Osteoblast (primary cell): ENCODE measurements at regions not wholly inside any gene's neighbourhood (a gene's known extent, or its start where the extent isn't known, plus 50 kb on each side); places are given as distances from the start of the nearest gene placed in this dataset.

ENCODE experiments used
- DNase-seq: peaks from one replicate; pipeline ENCODE4 v3.0.0; 2011; ENCODE audit warnings: low spot score, mixed read lengths; ENCODE audit not compliant: insufficient read length; ENCODE audit errors: missing footprints
- H2AFZ ChIP-seq: 2 replicates; pipeline ENCODE4 v1.6.0; 2011; ENCODE audit warnings: mild to moderate bottlenecking, low read length
- H3K27ac ChIP-seq: 2 replicates; pipeline ENCODE4 v1.5.1; 2011; ENCODE audit warnings: mild to moderate bottlenecking, low read depth, low read length, moderate library complexity
- H3K27me3 ChIP-seq: 2 replicates; pipeline ENCODE4 v1.6.0; 2012; ENCODE audit warnings: mild to moderate bottlenecking, control low read depth, inconsistent platforms, low read length, moderate library complexity; ENCODE audit not compliant: insufficient read depth
- H3K36me3 ChIP-seq: 2 replicates; pipeline ENCODE4 v1.5.1; 2011; ENCODE audit warnings: mild to moderate bottlenecking, low read length, control low read depth, moderate library complexity; ENCODE audit not compliant: insufficient read depth
- H3K4me1 ChIP-seq: 2 replicates; pipeline ENCODE4 v1.5.1; 2011; ENCODE audit warnings: mild to moderate bottlenecking, low read length, control low read depth, moderate library complexity; ENCODE audit not compliant: insufficient read depth
- H3K4me2 ChIP-seq: 2 replicates; pipeline ENCODE4 v1.6.0; 2011; ENCODE audit warnings: mild to moderate bottlenecking, low read length; ENCODE audit not compliant: insufficient read depth
- H3K4me3 ChIP-seq: fragments of 200-600 bp; sonication (generic); 3 replicates; pipeline ENCODE4 v1.5.1; 2012; ENCODE audit warnings: mild to moderate bottlenecking, low read length, inconsistent platforms; ENCODE audit not compliant: insufficient read depth
- H3K79me2 ChIP-seq: 2 replicates; pipeline ENCODE4 v1.6.0; 2012; ENCODE audit warnings: mild to moderate bottlenecking, low read length, control low read depth, inconsistent platforms; ENCODE audit not compliant: insufficient read depth
- H3K9me3 ChIP-seq: 2 replicates; pipeline ENCODE4 v1.5.1; 2011; ENCODE audit warnings: low read depth, low read length, control low read depth
- H4K20me1 ChIP-seq: 2 replicates; pipeline ENCODE4 v1.6.0; 2012; ENCODE audit warnings: mild to moderate bottlenecking, low read length, control low read depth; ENCODE audit not compliant: insufficient read depth
- TF ChIP-seq, protein P1 (sequence below): IDR thresholded peaks from 2 replicates; pipeline ENCODE4 v1.5.1; 2011; ENCODE audit warnings: mild to moderate bottlenecking, low read depth, low read length, moderate library complexity; ENCODE audit errors: extremely low read depth

DNA sequence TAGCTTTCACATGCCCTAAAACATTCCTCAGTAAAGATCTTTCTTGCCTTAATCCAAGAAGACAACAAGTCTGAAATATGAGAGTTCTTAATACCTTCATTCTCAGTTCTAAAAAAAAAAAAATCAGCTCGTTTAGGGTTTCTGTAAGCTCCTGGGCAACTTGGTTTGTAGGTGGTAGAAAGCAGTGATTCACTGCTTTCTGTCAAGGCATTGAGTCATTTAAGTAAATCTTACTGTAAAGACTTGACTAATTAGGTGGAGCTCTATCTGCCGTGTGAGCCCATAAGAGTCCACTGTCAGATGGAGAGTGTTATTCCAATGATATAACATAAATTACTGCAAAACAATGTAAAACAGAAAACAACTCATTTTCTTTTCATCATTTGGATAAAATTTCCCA, 56.1 kb upstream of the MAST4 start:
- TF ChIP-seq, protein P1, sequence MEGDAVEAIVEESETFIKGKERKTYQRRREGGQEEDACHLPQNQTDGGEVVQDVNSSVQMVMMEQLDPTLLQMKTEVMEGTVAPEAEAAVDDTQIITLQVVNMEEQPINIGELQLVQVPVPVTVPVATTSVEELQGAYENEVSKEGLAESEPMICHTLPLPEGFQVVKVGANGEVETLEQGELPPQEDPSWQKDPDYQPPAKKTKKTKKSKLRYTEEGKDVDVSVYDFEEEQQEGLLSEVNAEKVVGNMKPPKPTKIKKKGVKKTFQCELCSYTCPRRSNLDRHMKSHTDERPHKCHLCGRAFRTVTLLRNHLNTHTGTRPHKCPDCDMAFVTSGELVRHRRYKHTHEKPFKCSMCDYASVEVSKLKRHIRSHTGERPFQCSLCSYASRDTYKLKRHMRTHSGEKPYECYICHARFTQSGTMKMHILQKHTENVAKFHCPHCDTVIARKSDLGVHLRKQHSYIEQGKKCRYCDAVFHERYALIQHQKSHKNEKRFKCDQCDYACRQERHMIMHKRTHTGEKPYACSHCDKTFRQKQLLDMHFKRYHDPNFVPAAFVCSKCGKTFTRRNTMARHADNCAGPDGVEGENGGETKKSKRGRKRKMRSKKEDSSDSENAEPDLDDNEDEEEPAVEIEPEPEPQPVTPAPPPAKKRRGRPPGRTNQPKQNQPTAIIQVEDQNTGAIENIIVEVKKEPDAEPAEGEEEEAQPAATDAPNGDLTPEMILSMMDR: no peak
- no peaks in the 10 kb centered on the region for H3K9me3 ChIP-seq
- no peak overlapping the region for H3K4me3 ChIP-seq
- H2AFZ ChIP-seq: no peak overlapping the region
- no peak overlapping the region for H3K4me2 ChIP-seq
- H3K79me2 ChIP-seq: no peaks in the 10 kb centered on the region
- H3K4me1 ChIP-seq: no peaks in the 10 kb centered on the region
- no peaks in the 10 kb centered on the region for H3K36me3 ChIP-seq
- H3K27ac ChIP-seq: no peak overlapping the region
- no peaks in the 10 kb centered on the region for H4K20me1 ChIP-seq
- DNase-seq: no peak
- no peaks in the 10 kb centered on the region for H3K27me3 ChIP-seq

DNA sequence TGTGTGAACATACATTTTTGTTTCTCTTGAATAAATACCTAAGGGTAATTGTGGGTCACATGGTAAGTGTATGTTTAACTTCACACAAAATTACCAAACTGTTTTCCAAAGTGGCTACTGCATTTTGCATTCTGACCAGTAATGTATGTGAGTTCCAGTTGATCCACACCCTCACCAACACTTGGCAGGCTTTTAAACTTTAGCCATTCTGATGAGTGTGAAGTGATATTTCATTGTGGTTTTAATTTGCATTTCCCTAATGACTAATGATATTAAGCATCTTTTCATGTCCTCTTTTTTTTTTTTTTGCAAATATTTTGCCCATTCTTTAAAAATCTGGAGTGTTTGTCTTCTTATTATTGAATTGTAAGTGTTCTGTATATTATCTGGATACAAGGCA, 53.5 kb upstream of the MAST4 start:
- Histone ChIP-seq H3K79me2 (no peaks in the 10 kb centered on the region), H3K4me2 (no peak overlapping the region), H3K27ac (no peak overlapping the region), H3K4me3 (no peak overlapping the region), H2AFZ (no peak overlapping the region), H4K20me1 (no peaks in the 10 kb centered on the region), H3K4me1 (no peaks in the 10 kb centered on the region), H3K36me3 (no peaks in the 10 kb centered on the region), H3K27me3 (no peaks in the 10 kb centered on the region), H3K9me3 (no peaks in the 10 kb centered on the region)
- TF ChIP-seq, protein P1: no peak
- DNase-seq: no peak
